ENCODE measurements at regions not wholly inside any gene's neighbourhood (a gene's known extent, or its start where the extent isn't known, plus 50 kb on each side); places are given as distances from the start of the nearest gene placed in this dataset.

DNA sequence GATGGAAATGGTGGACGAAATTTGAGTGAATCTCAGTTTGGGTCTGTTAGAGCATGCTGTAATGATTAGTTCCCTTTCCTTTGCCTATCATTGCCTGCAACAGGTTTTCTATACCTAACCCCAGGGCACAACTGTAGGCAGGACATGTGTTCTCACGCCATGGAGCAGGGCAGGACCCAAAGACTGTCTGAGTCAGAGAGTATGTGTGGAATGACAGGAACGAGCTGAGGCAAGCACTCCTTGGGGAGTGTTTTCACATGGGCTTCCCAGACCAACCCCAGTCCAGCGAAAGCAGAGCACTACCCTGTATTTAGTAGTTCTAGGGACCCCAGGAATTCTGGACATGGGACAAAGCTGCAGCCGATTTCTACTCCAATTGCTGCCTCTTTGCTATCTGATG, 234.2 kb downstream of the HACE1 start:
- no peaks in the 10 kb centered on the region for H3K9me3 ChIP-seq (ENCODE audit: low read depth)
- H3K27me3 ChIP-seq, result no peaks in the 10 kb centered on the region
- H3K36me3 ChIP-seq, result no peaks in the 10 kb centered on the region
- H3K4me1 ChIP-seq (ENCODE audit: low read depth), result no peaks in the 10 kb centered on the region
- TF ChIP-seq, protein P1, sequence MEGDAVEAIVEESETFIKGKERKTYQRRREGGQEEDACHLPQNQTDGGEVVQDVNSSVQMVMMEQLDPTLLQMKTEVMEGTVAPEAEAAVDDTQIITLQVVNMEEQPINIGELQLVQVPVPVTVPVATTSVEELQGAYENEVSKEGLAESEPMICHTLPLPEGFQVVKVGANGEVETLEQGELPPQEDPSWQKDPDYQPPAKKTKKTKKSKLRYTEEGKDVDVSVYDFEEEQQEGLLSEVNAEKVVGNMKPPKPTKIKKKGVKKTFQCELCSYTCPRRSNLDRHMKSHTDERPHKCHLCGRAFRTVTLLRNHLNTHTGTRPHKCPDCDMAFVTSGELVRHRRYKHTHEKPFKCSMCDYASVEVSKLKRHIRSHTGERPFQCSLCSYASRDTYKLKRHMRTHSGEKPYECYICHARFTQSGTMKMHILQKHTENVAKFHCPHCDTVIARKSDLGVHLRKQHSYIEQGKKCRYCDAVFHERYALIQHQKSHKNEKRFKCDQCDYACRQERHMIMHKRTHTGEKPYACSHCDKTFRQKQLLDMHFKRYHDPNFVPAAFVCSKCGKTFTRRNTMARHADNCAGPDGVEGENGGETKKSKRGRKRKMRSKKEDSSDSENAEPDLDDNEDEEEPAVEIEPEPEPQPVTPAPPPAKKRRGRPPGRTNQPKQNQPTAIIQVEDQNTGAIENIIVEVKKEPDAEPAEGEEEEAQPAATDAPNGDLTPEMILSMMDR (IDR thresholded peaks at IDR 0.05; ENCODE audit: low read depth, low read length), result no peak
- DNase-seq (ENCODE audit: low read depth in 1 of 2, low spot score in 1 of 2), result peak in 1 of 2 donors; percentile 67
- H3K4me3 ChIP-seq, result no peak overlapping the region
- H3K27ac ChIP-seq, result no peak overlapping the region

DNA sequence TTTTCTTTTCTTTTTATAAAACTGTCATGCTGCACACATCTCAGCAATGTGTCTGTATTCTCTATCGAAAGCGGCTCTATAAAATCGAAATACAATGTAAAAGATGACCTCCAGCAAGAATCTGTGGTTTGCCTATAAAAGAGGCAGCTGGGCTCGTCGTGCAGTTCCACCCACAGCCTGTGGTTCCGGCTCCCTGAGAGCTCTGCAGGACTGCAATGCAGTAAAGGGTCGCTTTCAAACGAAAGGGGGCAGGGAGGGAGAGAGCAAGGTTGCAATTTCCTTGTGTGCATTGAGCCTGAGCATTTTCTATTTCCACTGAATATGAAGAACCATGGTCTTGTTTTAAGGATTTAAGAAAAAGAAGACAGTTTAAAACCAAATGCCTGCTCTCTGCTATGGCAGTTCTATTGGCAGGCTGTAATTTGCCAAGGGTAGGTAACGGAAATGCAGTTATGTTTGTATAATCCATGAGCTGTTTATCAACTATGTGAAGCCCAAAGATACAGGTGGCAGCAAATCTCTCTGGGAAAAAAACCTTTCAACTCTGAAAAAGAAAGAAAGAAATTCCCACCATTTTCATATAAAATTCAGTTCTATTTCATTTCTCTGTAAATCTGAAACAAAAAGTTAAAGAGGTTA, 236.5 kb downstream of the HACE1 start:
- no peak overlapping the region for H3K4me3 ChIP-seq
- no peak overlapping the region for H3K27ac ChIP-seq
- no peaks in the 10 kb centered on the region for H3K27me3 ChIP-seq
- no peaks in the 10 kb centered on the region for H3K9me3 ChIP-seq (ENCODE audit: low read depth)
- H3K36me3 ChIP-seq, result no peaks in the 10 kb centered on the region
- H3K4me1 ChIP-seq (ENCODE audit: low read depth), result no peaks in the 10 kb centered on the region
- TF ChIP-seq, protein P1 (IDR thresholded peaks at IDR 0.05; ENCODE audit: low read depth, low read length), result no peak
- peak; percentile 21 to 25 for DNase-seq (ENCODE audit: low read depth in 1 of 2, low spot score in 1 of 2)

DNA sequence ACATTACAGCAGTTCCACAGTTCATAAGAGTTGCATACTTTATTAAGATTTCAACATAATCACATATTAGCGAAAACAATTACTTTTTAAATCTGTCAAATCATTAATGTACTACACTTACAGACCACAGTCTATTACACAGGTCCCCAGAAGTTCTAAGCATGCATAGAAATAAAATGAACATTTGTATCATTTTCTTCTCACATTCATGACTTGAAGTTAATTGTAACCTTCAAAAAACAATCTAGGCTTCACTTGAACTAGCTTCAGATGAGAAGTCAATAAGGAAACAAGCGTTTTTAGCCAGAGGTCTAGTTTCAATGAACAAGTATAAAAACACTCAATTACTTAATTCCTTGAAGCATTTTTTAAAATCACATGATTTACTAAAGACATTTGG, 238.3 kb downstream of the HACE1 start:
- no peak overlapping the region for H3K4me3 ChIP-seq
- TF ChIP-seq, protein P1 (IDR thresholded peaks at IDR 0.05; ENCODE audit: low read depth, low read length), result no peak
- no peak overlapping the region for H3K27ac ChIP-seq
- DNase-seq (ENCODE audit: low read depth in 1 of 2, low spot score in 1 of 2), result no peak
- H3K4me1 ChIP-seq (ENCODE audit: low read depth), result no peaks in the 10 kb centered on the region
- H3K36me3 ChIP-seq, result no peaks in the 10 kb centered on the region
- H3K9me3 ChIP-seq (ENCODE audit: low read depth), result no peaks in the 10 kb centered on the region
- H3K27me3 ChIP-seq, result no peaks in the 10 kb centered on the region

DNA sequence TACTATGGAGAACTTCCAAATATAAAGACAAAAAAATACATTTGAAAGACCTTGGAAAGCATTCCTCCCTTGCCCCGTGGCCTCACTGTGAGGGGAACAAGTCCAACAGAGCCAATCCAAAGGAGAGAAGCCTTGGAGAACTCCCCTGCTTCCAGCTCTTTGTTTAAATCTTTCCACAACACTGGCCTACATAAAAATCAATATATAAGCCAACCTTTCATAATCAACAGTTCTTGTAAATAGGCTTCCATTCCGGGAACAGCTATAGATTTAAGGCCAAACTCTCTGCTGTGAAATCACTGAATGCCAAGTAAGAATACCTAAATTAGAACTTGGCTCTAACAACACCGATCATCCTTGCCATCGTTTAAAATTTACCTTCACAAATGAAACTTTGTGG, 242.1 kb downstream of the HACE1 start:
- DNase-seq (ENCODE audit: low read depth in 1 of 2, low spot score in 1 of 2), result no peak
- H3K36me3 ChIP-seq, result no peaks in the 10 kb centered on the region
- H3K4me1 ChIP-seq (ENCODE audit: low read depth), result peaks cover 14% of the 10 kb centered on the region
- no peak overlapping the region for H3K27ac ChIP-seq
- no peaks in the 10 kb centered on the region for H3K27me3 ChIP-seq
- TF ChIP-seq, protein P1 (IDR thresholded peaks at IDR 0.05; ENCODE audit: low read depth, low read length), result no peak
- H3K9me3 ChIP-seq (ENCODE audit: low read depth), result no peaks in the 10 kb centered on the region
- no peak overlapping the region for H3K4me3 ChIP-seq

DNA sequence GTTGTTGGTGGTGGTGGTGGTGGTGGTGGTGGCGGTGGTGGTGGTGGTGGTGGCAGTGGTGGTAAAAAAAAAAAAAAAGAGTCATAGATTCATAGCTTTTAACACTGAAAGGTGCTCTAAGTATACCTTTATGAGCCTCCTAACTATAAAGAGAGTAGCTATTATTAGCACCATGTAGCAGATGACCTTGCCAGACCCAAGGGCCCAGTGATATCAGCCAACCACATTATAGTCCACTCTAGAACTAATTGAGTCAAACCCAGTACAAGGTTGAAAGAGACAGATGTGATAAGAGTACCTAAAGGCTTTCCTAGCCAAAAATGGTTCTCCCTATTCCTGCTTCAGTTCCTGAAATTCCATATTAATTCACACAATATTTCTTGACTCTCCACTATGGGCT, 245.3 kb downstream of the HACE1 start:
- TF ChIP-seq, protein P1 (IDR thresholded peaks at IDR 0.05; ENCODE audit: low read depth, low read length), result no peak
- Histone ChIP-seq H3K4me3 (no peak overlapping the region), H3K9me3 (ENCODE audit: low read depth) (no peaks in the 10 kb centered on the region), H3K27me3 (no peaks in the 10 kb centered on the region), H3K4me1 (ENCODE audit: low read depth) (peaks cover 14% of the 10 kb centered on the region), H3K36me3 (no peaks in the 10 kb centered on the region), H3K27ac (peak overlapping the region; percentile 65)
- peak in 1 of 2 donors; percentile 62 for DNase-seq (ENCODE audit: low read depth in 1 of 2, low spot score in 1 of 2)
